GM18858 (cell line): ENCODE measurements at regions not wholly inside any gene's neighbourhood (a gene's known extent, or its start where the extent isn't known, plus 50 kb on each side); places are given as distances from the start of the nearest gene placed in this dataset.
"Not testable (repeated sequence)": the region's sequence is repeated elsewhere in the genome, so short reads cannot be mapped to it uniquely, and the experiment has no call there.

Experiments
- ATAC-seq: cut with Tn5 transposase; IDR thresholded peaks from one replicate; pipeline ENCODE4 v1.9.1; 2021; ENCODE audit not compliant: unreplicated experiment

DNA sequence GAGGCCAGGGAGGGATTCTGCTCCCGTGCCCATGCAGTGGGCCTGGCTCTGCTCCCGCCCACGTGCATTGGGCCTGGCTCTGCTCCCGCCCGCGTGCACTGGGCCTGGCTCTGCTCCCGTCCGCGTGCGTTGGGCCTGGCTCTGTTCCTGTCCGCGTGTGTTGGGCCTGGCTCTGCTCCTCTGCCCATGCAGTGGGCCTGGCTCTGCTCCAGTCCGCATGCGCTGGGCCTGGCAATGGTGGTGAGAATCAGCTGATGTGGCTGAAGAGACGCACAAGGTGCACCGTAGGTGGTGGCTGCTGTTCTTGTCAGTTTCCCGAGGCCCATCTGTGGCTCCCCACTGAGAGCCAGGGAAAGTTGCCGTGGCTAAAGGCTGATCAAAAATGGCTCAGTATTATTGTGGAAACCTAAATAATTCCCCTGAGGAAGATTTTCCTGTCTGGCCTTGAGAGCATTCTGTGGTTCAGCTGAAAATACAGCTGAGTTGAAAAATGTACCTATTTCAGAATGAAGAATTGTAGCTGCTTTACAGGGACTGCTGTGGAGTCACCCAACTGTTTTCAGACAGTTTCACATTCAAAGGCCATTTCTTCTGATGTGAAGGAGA is 572.4 kb downstream of the GLRX3 start:
- no peak for ATAC-seq

DNA sequence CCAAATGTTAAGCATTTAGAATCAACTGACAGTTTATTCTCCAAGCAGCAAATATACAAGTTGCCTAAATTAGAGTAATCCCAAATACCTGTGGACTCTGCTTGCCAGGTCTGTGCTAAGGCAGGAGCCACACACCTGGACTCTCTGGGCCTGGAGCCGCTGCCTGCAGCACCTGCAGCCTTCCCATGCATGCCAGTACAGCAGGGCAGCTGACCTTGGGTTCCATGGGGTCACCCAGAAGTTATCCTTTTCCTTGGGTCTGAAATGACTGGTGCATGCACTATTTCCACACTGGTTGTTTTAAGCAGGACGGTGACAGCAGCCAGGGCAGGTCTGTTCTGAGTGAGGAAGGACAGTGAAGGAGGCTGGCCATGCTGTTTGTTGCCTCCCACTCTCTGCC is 573.2 kb downstream of the GLRX3 start:
- ATAC-seq, result no peak

DNA sequence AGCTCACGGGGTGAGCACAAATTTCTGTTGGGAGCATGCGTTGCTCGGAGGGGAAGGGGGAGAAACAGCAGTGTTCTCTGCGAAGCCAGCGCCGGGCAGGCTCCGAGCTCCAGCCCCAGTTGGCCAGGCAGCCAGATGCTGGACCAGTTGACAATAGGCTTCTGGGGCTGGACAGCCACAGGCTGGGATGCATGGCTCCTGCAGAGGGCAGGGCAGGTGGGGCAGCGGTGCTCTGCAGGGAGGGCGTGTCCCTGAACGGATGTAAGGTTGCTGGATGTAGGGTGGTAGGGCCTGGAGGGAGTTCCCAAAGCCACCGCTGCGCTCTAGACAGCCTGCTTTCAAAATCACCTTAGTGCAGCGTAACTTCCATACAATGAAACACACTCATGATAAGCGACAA is 574.9 kb downstream of the GLRX3 start:
- no peak for ATAC-seq

- no peak for ATAC-seq
These were observed 576.9 kb downstream of the GLRX3 start for GRCh38 chr10:130713135-130713534.

- no peak for ATAC-seq
These were observed 577.5 kb downstream of the GLRX3 start for GRCh38 chr10:130713731-130714130.

- no peak for ATAC-seq
These were observed 578.7 kb downstream of the GLRX3 start for GRCh38 chr10:130714742-130715467.

DNA sequence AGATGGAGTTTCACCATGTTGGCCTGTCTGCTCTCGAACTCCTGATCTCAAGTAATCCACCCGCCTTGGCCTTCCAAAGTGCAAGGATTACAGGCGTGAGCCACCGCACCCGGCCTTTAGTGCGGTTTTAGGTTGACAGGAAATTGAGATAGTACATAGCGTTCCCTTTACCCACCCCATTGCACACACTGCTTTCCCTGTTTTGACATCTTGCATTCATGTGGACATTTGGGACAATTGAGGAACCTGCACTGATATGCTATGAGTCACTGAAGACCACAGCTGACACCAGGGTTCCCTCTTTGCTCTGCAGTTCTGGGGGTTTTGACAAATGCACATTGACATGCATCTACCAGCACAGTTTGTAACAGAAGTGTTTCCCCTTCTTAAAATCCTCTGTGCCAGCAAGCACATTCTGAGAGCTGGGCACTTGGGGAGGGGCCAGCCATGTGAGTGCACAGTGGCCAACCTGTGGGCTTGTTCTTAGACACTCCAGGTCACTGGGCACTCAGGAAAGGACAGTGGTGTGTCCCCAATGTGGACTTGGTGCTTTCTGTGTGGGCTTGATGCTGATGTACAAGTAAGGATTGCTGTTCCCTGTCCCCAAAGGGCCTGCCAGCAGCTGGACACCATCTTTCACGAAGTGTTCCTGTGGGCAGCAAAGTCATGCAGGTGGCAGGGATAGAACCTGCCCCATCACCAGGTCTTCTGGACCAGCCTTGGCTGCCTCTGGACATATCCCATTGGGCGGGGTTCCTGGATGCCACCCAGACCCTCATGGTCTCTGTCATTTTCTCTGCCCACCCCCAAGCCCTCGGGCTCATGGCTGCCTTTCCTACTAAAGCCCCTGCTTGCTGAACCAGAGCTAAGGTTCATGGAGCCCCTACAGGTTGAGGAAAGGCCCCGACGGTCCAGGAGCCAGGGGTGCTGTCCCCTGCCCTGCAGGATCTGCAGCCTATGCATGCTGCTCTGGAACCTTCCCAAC is 579.8 kb downstream of the GLRX3 start:
- no peak for ATAC-seq

GRCh38 chr10:130717083-130717482 is 580.9 kb downstream of the GLRX3 start:
- ATAC-seq, result no peak

GRCh38 chr10:130718744-130719447 is 582.7 kb downstream of the GLRX3 start:
- not testable (repeated sequence) for ATAC-seq

GRCh38 chr10:130719448-130719752 is 583.2 kb downstream of the GLRX3 start:
- ATAC-seq, result no peak

GRCh38 chr10:130720235-130720634 is 584.0 kb downstream of the GLRX3 start:
- ATAC-seq, result no peak

DNA sequence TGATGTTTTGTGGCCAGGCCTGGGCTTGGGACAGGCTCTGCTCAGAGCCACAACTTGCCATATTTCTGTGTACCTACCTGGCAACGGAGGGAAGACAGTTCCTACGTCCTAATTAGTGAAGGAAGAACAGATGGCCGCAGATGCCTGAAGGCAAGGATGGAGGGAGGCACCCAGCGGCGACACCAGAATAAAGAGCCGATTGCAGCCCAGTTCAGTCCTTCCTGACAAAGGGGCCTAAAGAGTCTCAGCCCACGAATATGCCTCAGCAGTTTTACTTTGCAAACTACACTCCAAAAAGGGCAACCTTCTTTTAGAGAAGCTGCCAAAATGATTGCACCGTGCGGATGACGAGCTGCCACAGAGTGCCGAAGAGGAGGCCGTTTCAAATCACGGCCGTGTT is 585.8 kb downstream of the GLRX3 start:
- no peak for ATAC-seq

GRCh38 chr10:130723704-130724103 is 587.5 kb downstream of the GLRX3 start:
- no peak for ATAC-seq

DNA sequence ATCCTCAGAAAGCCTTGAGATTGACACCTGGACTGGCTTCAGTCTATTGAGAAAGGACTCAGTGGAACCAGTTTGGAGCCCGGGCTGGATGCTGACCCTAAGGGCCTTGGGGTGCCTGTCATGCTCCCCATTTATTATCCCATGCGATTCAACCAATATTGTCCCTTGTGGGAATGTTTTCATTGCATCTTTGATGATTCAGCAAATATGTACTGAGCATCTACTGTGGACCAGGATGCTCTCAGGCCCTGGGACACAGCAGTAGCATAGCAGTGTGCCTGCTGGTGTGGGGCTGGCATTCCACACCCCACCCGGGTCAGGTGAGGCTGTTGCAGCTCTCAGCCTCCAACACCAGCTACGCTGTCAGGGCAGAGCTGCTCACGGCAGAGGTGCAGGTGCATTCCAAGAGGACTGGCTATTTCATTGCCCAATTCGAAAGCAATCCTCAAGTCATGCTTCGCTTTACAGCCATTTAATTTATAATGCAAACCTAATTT is 586.0 kb downstream of the TCERG1L start:
- no peak for ATAC-seq

- ATAC-seq, result no peak
These were observed 584.4 kb downstream of the TCERG1L start for GRCh38 chr10:130726996-130727725.

GRCh38 chr10:130727766-130728490 is 583.6 kb downstream of the TCERG1L start:
- no peak for ATAC-seq

- ATAC-seq, result no peak
These were observed 582.8 kb downstream of the TCERG1L start for GRCh38 chr10:130728531-130729215.

GRCh38 chr10:130729876-130730275 is 581.6 kb downstream of the TCERG1L start:
- ATAC-seq, result no peak

GRCh38 chr10:130737186-130737585 is 574.3 kb downstream of the TCERG1L start:
- no peak for ATAC-seq
